22Rv1 (cell line): ENCODE measurements at regions not wholly inside any gene's neighbourhood (a gene's known extent, or its start where the extent isn't known, plus 50 kb on each side); places are given as distances from the start of the nearest gene placed in this dataset.

Experiments
- ZFX ChIP-seq: fragments of 450-650 bp; IDR thresholded peaks from 2 replicates; pipeline ENCODE4 v1.6.1; 2017; ENCODE audit warnings: antibody characterized with exemption, borderline replicate concordance
- TF ChIP-seq, protein P1 (sequence below): fragments of 450-650 bp; IDR thresholded peaks from 2 replicates; pipeline ENCODE4 v1.5.1; 2017; ENCODE audit warnings: mild to moderate bottlenecking

GRCh38 chr17:70865993-70866804 is 696.9 kb downstream of the KCNJ2 start:
- TF ChIP-seq, protein P1, sequence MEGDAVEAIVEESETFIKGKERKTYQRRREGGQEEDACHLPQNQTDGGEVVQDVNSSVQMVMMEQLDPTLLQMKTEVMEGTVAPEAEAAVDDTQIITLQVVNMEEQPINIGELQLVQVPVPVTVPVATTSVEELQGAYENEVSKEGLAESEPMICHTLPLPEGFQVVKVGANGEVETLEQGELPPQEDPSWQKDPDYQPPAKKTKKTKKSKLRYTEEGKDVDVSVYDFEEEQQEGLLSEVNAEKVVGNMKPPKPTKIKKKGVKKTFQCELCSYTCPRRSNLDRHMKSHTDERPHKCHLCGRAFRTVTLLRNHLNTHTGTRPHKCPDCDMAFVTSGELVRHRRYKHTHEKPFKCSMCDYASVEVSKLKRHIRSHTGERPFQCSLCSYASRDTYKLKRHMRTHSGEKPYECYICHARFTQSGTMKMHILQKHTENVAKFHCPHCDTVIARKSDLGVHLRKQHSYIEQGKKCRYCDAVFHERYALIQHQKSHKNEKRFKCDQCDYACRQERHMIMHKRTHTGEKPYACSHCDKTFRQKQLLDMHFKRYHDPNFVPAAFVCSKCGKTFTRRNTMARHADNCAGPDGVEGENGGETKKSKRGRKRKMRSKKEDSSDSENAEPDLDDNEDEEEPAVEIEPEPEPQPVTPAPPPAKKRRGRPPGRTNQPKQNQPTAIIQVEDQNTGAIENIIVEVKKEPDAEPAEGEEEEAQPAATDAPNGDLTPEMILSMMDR: no peak
- TF ChIP-seq ZFX: no peak
